Smooth muscle cell (in vitro differentiated cells): ENCODE measurements at regions not wholly inside any gene's neighbourhood (a gene's known extent, or its start where the extent isn't known, plus 50 kb on each side); places are given as distances from the start of the nearest gene placed in this dataset.

ENCODE experiments used
- DNase-seq: peaks from one replicate; lab custom pipeline; 2025; ENCODE audit not compliant: unreplicated experiment; lab: John Stamatoyannopoulos, UW
- H2AFZ ChIP-seq: fragments of 200-600 bp; sonication (generic); 2 replicates; pipeline ENCODE4 v1.6.0; 2016; ENCODE audit warnings: antibody characterized with exemption, low read depth, mild to moderate bottlenecking
- H3F3A ChIP-seq: fragments of 200-600 bp; sonication (generic); 2 replicates; pipeline ENCODE4 v1.6.0; 2017; ENCODE audit warnings: antibody characterized with exemption, low read depth
- H3K27ac ChIP-seq: fragments of 200-600 bp; sonication (generic); 2 replicates; pipeline ENCODE4 v1.5.1; 2016; ENCODE audit warnings: low read depth, mild to moderate bottlenecking
- H3K27me3 ChIP-seq: fragments of 200-600 bp; sonication (generic); 2 replicates; pipeline ENCODE4 v1.6.1; 2016; ENCODE audit warnings: low read depth, mild to moderate bottlenecking
- H3K36me3 ChIP-seq: fragments of 200-600 bp; sonication (generic); 2 replicates; pipeline ENCODE4 v1.5.1; 2016; ENCODE audit warnings: low read depth
- H3K4me1 ChIP-seq: fragments of 200-600 bp; sonication (generic); 2 replicates; pipeline ENCODE4 v1.5.1; 2016; ENCODE audit warnings: low read depth
- H3K4me2 ChIP-seq: fragments of 200-600 bp; sonication (generic); 2 replicates; pipeline ENCODE4 v1.6.0; 2016; ENCODE audit warnings: mild to moderate bottlenecking
- H3K4me3 ChIP-seq: fragments of 200-600 bp; sonication (generic); 2 replicates; pipeline ENCODE4 v1.5.1; 2016; ENCODE audit warnings: mild to moderate bottlenecking
- H3K79me2 ChIP-seq: fragments of 200-600 bp; sonication (generic); 2 replicates; pipeline ENCODE4 v1.6.0; 2016; ENCODE audit warnings: low read depth, mild to moderate bottlenecking
- H3K9ac ChIP-seq: fragments of 200-600 bp; sonication (generic); 2 replicates; pipeline ENCODE4 v1.6.0; 2016; ENCODE audit warnings: low read depth
- H3K9me3 ChIP-seq: fragments of 200-600 bp; sonication (generic); replicated peaks from 2 replicates; pipeline ENCODE4 v1.5.1; 2016; ENCODE audit warnings: low read depth
- H4K20me1 ChIP-seq: fragments of 200-600 bp; sonication (generic); 2 replicates; pipeline ENCODE4 v1.6.0; 2016; ENCODE audit warnings: low read depth
- CTCF ChIP-seq: fragments of 200-600 bp; sonication (generic); IDR thresholded peaks from 2 replicates; pipeline ENCODE4 v1.5.1; 2017; ENCODE audit warnings: borderline replicate concordance, mild to moderate bottlenecking, antibody characterized with exemption; ENCODE audit not compliant: insufficient read depth, poor library complexity, severe bottlenecking
- WGBS: methylation state at CpG from one replicate; pipeline ENCODE4 v1.1.7; 2016; ENCODE audit warnings: low lambda C conversion rate; 5-methylcytosine and 5-hydroxymethylcytosine counted together

- Histone ChIP-seq H3K9ac (no peak overlapping the region), H3K4me1 (no peaks in the 10 kb centered on the region), H3K4me2 (no peak overlapping the region), H4K20me1 (no peaks in the 10 kb centered on the region), H3F3A (no peaks in the 10 kb centered on the region), H3K79me2 (no peaks in the 10 kb centered on the region), H3K36me3 (no peaks in the 10 kb centered on the region), H2AFZ (no peak overlapping the region), H3K27me3 (no peaks in the 10 kb centered on the region), H3K9me3 (peaks cover 4% of the 10 kb centered on the region), H3K4me3 (no peak overlapping the region), H3K27ac (no peak overlapping the region)
- no peak for DNase-seq
- 94% methylated on average over 17 of the region's 17 CpGs for WGBS
- TF ChIP-seq CTCF = no peak
Measured at GRCh38 chr2:129912871-129913694, 66.4 kb upstream of the RAB6C start.

- Histone ChIP-seq H4K20me1 (no peaks in the 10 kb centered on the region), H3K9me3 (peaks cover 4% of the 10 kb centered on the region), H3K4me3 (no peak overlapping the region), H3K9ac (no peak overlapping the region), H3K36me3 (no peaks in the 10 kb centered on the region), H3K79me2 (no peaks in the 10 kb centered on the region), H3K4me1 (no peaks in the 10 kb centered on the region), H2AFZ (no peak overlapping the region), H3F3A (no peaks in the 10 kb centered on the region), H3K27ac (no peak overlapping the region), H3K27me3 (no peaks in the 10 kb centered on the region), H3K4me2 (no peak overlapping the region)
- 87% methylated on average over 11 of the region's 11 CpGs for WGBS
- TF ChIP-seq CTCF = no peak
- no peak for DNase-seq
Measured at GRCh38 chr2:129913695-129914495, 65.6 kb upstream of the RAB6C start.

- Histone ChIP-seq H3K27me3 (no peaks in the 10 kb centered on the region), H3K9me3 (peaks cover 6% of the 10 kb centered on the region), H3K4me3 (no peak overlapping the region), H3F3A (no peaks in the 10 kb centered on the region), H4K20me1 (no peaks in the 10 kb centered on the region), H3K36me3 (no peaks in the 10 kb centered on the region), H3K79me2 (no peaks in the 10 kb centered on the region), H2AFZ (no peak overlapping the region), H3K27ac (no peak overlapping the region), H3K9ac (no peak overlapping the region), H3K4me2 (no peak overlapping the region), H3K4me1 (no peaks in the 10 kb centered on the region)
- WGBS = 93% methylated on average over 11 of the region's 11 CpGs
- DNase-seq = no peak
- no peak for TF ChIP-seq CTCF
Measured at GRCh38 chr2:129914538-129915302, 64.7 kb upstream of the RAB6C start.
